Activated CD8-positive, alpha-beta memory T cell treated with anti-CD3 and anti-CD28 coated beads for 1 hour (primary cell): ENCODE measurements at regions not wholly inside any gene's neighbourhood (a gene's known extent, or its start where the extent isn't known, plus 50 kb on each side); places are given as distances from the start of the nearest gene placed in this dataset.

ENCODE experiments used
- DNase-seq, 2 donors: peaks; one replicate each; pipeline ENCODE4 v3.0.0-alpha.2; 2020; ENCODE audit warnings: low read depth in 1 of 2; ENCODE audit errors: extremely low read depth in 1 of 2

GRCh38 chr5:166992874-166993722 is 1298.3 kb upstream of the WWC1 start:
- DNase-seq, result no peak

DNA sequence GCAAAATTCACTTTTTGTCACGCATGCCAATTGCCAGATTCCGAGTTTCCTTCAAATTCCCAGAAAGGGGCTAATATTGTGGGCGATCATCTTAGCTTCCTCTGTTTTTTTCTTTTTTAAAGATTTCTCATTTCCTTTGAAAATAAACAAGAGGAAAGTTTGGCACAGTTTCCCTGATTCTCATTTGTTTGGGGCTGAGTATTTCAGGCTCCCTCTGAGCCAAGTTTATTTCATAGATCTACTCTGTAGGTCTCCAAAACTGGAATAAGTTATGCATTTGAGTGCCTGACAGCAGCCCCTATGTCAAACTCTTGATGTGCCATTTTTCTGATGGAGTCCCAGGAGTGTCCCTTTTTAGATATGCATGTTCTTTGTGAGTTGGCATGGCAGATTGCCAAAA is 1297.2 kb upstream of the WWC1 start:
- DNase-seq, result no peak

- DNase-seq, result no peak
These were observed 1290.2 kb upstream of the WWC1 start for GRCh38 chr5:167001246-167001645.

DNA sequence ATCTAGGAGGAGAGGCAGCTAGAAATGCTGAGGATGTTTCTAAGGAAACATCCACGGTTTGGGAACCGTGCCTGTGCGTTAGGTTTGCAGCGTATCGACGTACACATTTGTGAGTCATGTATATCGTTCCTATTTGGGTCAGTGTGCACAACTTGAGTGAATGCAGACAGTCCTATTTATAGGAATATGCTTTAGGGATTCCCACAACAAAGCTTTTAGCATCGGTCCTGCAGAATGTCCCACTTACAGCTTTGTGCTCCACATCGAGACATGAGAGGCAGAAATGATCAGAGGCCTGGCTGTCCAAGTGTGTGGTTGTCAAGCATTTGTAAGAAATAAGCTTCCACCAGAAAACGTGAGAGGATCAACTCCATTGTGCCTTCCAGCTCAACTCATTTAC is 1282.7 kb upstream of the WWC1 start:
- DNase-seq, result no peak

- no peak for DNase-seq
These were observed 1280.2 kb upstream of the WWC1 start for GRCh38 chr5:167011196-167011595.

DNA sequence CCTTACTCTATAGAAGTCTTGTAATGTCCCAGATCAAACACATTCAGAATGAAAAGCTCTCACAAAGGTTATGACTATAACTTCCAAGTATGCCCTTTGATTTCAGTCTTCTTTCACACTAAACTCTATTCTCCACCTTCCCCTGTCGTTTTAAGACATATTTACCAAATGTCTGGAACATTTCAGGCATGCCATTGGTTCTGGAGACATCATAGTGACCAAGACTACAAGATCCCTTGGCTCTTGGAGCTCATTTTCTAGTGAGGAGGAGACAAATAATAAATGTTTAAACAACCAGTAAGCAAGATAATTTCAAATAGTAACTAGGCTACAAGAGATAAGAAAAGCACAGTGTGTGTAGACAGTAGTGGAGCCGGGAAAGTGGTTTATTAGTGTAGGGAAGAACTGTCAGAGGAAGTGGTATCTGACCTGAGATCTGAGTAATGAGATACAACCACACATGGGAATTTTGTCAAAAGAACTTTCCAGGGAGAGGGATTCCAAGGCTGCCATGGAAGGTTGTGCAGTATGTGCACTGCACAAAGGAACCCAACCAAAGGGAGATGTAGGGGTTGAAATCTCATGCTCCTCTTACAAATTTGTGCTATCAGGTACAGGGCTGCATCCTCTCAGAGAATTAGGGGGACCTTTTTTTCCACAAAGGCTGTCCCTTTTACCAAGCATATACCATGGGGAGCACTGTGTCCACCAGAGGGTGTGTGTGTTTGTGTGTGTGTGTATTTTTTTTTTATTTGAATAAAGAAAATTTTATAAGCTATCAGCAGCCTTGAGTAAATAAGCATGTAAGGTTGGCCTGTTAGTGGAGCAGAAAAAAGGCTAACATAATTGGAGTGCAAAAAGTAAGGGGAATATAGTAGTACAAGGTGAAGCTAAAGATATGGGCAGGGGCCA is 1279.1 kb upstream of the WWC1 start:
- no peak for DNase-seq

DNA sequence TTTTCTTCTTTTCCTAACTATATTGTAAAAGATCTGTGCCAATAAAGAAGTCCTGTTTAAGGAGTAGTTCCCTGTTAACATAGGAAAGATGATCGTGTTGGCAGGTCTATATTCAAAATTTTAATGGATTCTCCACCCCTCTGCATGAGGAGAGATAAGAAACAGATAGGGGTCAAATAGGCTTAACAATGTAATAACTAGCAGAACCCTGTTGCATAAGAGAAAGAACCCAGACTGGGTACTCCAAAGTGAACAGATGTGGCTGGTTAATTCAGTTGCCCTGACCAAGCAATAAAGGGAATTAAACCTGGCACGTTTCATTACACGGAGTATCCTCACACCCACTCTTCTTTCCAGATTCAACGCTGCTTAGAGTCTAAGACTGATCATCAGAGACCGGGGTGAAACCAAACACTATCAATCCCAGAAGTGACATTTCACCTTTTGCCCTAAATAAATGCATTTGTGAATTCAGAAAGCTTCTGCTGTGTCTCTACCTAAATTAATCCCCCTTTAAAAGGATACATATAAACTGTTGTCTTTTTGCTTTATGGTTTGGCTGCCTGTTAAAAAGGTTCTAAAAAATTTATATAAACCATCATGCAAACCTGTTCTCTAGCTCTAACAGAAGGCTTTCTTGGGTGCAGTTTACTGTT is 1276.9 kb upstream of the WWC1 start:
- no peak for DNase-seq

- DNase-seq, result no peak
These were observed 1271.0 kb upstream of the WWC1 start for GRCh38 chr5:167020418-167020817.

DNA sequence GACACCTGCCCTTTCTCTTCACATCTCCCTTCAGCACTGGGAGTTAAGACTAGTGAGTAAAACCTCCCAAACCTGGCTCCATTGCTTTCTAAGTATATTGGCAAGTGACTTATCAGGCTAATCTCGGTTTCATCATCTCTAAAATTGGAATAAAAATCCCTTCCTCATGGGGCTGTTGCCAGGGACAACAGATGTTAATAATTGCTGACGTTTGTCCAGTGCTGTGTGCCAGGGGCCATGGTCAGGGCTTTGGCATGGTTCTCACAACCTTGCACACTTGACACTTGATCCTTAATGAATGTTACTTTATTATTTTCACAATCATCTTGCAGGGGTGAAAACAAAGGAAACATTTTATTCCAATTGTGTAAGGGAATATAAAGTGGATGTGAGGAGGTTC is 1262.0 kb upstream of the WWC1 start:
- no peak for DNase-seq

- DNase-seq, result no peak
These were observed 1260.8 kb upstream of the WWC1 start for GRCh38 chr5:167030500-167031120.

GRCh38 chr5:167036585-167036984 is 1254.9 kb upstream of the WWC1 start:
- no peak for DNase-seq

DNA sequence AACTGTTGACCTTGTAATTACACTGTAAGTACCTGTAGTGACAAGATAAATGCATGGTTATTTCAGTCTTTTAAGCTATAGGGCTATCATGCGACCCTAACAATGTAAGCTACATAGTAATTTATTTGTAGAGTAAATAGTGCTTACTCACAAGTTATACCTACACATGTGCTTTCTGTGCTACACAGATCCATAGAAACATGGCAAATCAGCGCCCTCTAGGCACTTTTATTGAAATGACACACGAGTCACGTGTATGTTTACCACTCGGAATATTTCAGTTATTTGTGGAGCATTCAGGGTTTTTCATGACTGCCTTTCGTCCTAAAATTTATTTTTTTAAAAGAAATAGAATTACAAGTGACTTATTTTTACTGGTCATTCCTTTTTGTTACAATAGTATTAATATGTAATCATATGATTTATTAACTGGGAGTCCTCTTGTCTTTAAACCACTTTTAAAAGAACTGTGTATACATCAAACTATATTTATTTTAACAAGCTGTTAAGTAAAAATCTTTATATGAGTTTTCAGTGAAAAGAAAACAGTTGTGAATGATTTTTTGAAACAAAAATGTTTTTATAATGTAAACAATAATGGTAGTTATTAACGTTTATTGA is 1242.3 kb upstream of the WWC1 start:
- no peak for DNase-seq

- no peak for DNase-seq
These were observed 1241.5 kb upstream of the WWC1 start for GRCh38 chr5:167049771-167050567.

DNA sequence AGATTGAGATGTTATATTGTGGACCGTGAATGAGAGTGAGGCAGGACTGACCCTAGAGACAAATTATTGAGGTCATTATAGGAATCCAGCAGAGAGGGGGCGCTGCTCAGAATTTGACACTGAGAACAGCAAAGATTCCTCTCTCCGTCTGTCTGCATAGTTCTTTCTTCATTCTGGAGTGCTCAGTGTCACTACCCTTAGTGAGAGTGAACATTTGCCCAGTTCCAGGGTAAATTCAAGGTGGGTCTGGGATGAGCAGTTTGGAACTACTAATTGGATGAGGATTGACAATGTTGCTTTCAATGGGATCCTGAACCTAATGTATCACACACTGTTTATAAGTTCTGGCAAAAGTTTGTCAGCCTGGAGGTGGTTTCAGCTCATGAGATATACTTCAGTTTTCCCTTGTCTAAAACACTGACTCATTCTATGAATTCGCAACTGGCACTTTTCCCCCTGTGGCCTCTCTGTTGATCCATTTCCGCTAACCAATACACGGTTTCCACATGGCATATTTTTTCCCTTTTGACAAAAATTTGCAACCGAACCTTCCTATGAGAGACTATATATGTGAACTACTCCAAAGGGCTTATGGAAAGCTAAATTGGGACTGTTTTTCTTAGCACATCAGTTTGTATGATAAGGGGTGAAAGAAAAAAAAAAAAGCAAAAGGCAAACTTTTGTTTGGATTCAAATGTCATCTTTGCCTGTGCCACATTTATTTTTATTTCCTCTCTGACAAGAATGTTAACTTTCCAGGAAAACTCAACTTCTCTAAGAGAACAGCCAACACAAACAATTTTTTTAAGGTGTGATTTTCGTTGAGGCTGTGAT is 1240.7 kb upstream of the WWC1 start:
- no peak for DNase-seq

DNA sequence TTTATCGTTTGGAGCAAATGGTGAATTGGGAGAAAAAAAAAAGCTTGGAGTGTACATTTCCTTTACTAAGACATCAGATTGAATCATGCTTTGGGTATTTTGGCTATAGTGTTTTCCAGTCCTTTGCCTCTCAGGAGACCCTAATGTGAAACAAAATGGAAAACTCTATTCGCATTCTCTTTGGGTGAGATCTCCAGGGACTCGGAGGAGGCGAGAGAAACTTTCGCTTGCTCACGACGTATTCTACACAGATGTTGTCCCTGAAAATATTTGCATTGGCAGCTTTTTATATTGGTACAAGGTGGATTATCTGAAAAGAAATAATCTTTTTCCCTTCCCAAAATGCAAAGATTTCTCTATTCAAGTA is 1240.1 kb upstream of the WWC1 start:
- DNase-seq, result no peak

DNA sequence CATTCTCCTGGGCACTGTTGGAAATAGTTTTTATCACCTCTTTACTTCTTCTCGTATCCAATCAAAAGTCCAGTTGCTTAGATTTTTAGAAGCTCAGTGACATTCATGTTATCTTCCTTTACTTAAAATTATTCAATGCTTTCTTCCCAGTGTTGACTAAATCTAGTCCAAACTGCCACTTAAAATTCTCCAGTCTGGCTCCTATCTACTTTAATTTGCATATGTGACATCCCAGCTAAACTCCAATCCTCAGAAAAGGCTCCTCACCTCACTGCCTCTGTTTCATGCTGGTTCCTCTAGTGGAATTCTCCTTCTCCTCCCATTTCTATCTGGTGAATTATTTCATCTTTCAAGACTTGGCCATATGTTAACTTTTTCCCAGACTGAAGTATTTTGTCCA is 1238.7 kb upstream of the WWC1 start:
- DNase-seq, result no peak

DNA sequence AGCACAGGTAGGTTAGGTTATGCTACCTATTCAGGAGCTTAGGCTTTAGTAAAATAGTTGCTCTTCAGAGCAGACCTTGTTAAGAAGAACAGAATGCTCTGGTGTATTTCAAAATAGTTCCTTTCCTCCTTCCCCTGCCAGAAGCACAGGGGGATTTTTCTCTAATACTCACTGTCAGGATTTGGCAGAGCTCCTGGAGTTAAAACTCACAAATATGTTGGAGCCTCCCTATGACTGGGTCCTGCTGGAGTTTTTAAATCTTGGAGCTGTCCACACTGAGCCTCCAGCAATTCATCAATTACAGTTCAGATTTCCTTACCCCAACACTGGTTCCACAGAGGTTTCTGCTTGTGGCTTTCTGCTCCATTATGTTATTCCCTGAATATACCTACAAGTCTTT is 1233.8 kb upstream of the WWC1 start:
- no peak for DNase-seq

DNA sequence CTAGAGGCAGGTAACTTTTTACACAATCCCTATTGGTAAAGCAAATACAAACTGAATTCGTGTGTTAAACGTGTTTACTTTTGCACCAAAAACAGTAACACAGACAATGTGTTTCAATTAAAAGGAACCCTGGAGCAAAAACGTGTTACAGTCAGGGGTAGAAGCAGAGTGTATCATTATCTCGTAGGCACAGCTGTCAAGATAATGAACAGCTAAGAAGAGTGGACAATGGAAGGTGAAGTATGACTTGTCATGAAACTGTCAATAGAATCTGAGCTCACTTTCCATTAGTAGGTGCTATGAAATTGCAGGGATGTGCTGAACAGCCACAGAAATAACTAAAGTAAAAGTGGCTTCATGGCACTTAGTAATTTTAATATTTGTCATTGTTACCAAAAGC is 1229.8 kb upstream of the WWC1 start:
- DNase-seq, result no peak

GRCh38 chr5:167063116-167063515 is 1228.3 kb upstream of the WWC1 start:
- no peak for DNase-seq
